Duodenal mucosa (tissue), 2 donors: ENCODE measurements at regions not wholly inside any gene's neighbourhood (a gene's known extent, or its start where the extent isn't known, plus 50 kb on each side); places are given as distances from the start of the nearest gene placed in this dataset.

Experiments
- H3K27ac ChIP-seq: one replicate; pipeline ENCODE4 v1.7.0; 2013; ENCODE audit warnings: low read depth, low read length
- H3K27me3 ChIP-seq, 2 donors: one replicate each; pipeline ENCODE4 v1.7.0; 2013; ENCODE audit warnings: low read length in 2 of 2, control low read depth in 1 of 2; ENCODE audit not compliant: insufficient read depth in 2 of 2, control insufficient read depth in 1 of 2
- H3K36me3 ChIP-seq, 2 donors: one replicate each; pipeline ENCODE4 v1.7.0; 2013; ENCODE audit warnings: low read length in 2 of 2, control low read depth in 1 of 2; ENCODE audit not compliant: insufficient read depth in 2 of 2, control insufficient read depth in 1 of 2
- H3K4me1 ChIP-seq, 2 donors: one replicate each; pipeline ENCODE4 v1.7.0; 2013; ENCODE audit warnings: low read length in 2 of 2, control low read depth in 1 of 2; ENCODE audit not compliant: insufficient read depth in 2 of 2, control insufficient read depth in 1 of 2
- H3K4me3 ChIP-seq, 2 donors: one replicate each; pipeline ENCODE4 v1.7.0; 2013; ENCODE audit warnings: low read length in 2 of 2, low read depth in 1 of 2
- H3K9ac ChIP-seq, 2 donors: one replicate each; pipeline ENCODE4 v1.7.0; 2013; ENCODE audit warnings: low read length in 2 of 2, low read depth in 1 of 2
- H3K9me3 ChIP-seq, 2 donors: one replicate each; pipeline ENCODE4 v1.7.0; 2013; ENCODE audit warnings: low read length in 2 of 2, control low read depth in 1 of 2; ENCODE audit not compliant: control insufficient read depth in 1 of 2

- no peaks in the 10 kb centered on the region for H3K27me3 ChIP-seq
- no peak overlapping the region for H3K4me3 ChIP-seq
- H3K27ac ChIP-seq: no peak overlapping the region
- no peaks in the 10 kb centered on the region for H3K9me3 ChIP-seq
- no peaks in the 10 kb centered on the region for H3K4me1 ChIP-seq
- no peak overlapping the region for H3K9ac ChIP-seq
- H3K36me3 ChIP-seq: no peaks in the 10 kb centered on the region
These were observed 142.5 kb upstream of the PJA1 start for GRCh38 chrX:69307756-69308155.

GRCh38 chrX:69307029-69307428, 141.8 kb upstream of the PJA1 start:
- H3K4me1 ChIP-seq: no peaks in the 10 kb centered on the region
- H3K9ac ChIP-seq: no peak overlapping the region
- H3K27me3 ChIP-seq: no peaks in the 10 kb centered on the region
- H3K9me3 ChIP-seq: no peaks in the 10 kb centered on the region
- H3K27ac ChIP-seq: no peak overlapping the region
- no peak overlapping the region for H3K4me3 ChIP-seq
- H3K36me3 ChIP-seq: no peaks in the 10 kb centered on the region

DNA sequence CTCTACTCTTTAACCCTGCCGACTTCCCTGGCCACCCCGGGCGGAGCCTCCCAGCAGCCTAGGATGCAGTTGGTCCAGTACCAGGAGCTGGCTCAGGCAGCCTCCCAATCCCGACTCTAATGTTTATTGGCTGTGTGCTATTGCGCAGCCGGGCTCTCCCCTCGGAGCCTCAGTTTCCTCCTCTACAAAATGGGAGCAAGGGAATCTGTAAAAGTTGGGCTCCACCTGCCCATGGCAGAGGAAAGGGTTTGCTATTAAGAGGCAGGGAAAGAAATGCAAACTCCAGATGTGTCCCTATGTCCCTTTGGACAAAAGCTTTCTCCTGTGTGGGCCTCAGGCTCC, 140.8 kb upstream of the PJA1 start:
- no peak overlapping the region for H3K27ac ChIP-seq
- H3K36me3 ChIP-seq: no peaks in the 10 kb centered on the region
- H3K4me3 ChIP-seq: no peak overlapping the region
- H3K27me3 ChIP-seq: no peaks in the 10 kb centered on the region
- no peaks in the 10 kb centered on the region for H3K4me1 ChIP-seq
- no peaks in the 10 kb centered on the region for H3K9me3 ChIP-seq
- no peak overlapping the region for H3K9ac ChIP-seq

DNA sequence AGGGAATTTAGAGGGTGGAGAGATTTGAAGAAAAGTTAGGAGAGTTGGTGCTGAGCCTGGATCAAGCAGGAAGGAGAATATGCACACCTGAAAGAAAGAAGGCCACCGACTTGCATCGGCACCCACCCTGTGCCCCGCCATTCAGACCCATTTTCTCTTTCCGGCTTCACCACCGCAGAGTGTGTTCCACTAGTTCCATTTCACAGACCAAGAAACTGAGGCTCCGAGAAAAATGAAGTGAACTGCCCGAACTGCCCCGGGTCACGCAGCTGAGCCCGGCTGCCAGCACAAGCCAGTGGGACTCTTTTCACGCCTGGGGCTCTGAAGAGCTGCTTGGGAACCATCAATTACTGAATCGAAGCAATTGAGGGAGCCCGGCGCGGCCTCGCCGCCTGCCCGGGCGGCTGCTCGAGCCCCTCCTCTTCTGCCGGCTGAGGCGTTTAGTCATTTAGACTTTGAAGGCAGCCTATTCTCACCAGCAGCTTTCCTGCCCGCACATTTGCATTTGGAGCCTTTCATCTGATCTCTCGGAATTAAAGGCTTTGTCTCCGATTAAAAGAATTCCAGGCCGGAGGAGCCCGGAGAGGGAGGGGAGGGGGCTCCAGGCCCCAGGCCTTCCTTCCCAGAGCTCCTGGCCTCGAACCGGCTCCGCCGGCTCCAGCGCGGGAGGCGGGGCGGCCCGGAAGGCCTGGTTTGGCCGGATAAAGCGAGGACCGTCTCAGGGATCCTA, 140.2 kb upstream of the PJA1 start:
- Histone ChIP-seq H3K36me3 (no peaks in the 10 kb centered on the region), H3K27me3 (no peaks in the 10 kb centered on the region), H3K4me1 (no peaks in the 10 kb centered on the region), H3K27ac (no peak overlapping the region), H3K9me3 (no peaks in the 10 kb centered on the region), H3K4me3 (no peak overlapping the region), H3K9ac (no peak overlapping the region)

DNA sequence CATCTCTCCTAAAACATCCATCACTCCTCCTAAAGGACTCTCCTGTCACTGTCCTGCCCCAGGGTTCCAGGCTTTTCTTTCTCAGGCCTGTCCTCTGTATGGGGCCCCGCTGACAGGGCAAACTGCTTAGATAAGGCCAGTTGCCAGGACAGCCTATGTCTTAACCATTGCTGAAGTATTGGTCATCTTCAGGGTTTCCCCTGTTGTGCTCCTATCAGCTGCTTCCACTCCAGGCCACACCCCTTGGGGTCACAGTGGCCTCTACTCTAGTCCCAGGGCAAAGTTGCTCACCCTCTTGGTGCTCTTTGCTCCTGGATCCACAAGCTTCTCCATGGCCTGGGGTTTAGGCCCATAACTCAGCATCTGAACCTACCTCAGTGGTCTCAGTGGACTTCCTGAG, 138.0 kb upstream of the PJA1 start:
- H3K9ac ChIP-seq: no peak overlapping the region
- no peak overlapping the region for H3K4me3 ChIP-seq
- no peaks in the 10 kb centered on the region for H3K9me3 ChIP-seq
- H3K4me1 ChIP-seq: no peaks in the 10 kb centered on the region
- no peaks in the 10 kb centered on the region for H3K36me3 ChIP-seq
- no peak overlapping the region for H3K27ac ChIP-seq
- no peaks in the 10 kb centered on the region for H3K27me3 ChIP-seq

DNA sequence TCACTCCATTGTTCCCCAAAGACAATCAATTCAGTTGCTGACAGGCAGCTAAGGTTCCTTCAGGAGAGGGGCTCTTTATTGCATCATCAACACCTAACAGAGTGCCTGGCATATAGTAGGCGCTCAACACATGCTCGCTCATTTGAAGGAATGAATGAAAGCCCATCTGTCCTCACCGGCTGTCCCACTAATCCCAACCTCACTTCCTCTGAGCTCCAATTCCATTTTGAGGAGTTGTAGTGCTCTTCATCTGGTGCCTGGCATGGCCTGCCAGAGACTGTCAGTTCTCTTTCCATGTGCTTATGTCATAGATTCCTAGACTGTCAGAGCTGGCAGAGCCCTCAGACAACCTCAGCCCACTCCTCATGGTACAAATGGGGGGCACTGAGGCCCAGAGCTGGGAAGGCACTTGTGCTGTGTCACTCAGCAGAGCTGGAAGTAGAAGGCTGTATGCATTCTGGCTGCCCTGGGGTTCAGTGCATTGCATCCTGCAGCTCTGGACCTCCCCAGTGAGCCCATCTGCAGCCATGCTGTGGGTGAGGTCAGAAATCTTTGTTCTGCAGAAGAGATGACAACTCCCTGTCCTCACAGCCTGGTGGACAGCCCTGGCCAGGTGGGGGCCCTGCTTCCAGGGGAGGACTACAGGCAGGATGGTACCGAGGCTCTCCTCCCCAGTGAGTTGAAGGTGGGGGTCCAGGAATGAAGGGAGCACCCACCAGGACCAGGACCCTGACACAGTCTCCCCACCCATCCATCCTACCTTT, 134.9 kb upstream of the PJA1 start:
- no peak overlapping the region for H3K4me3 ChIP-seq
- H3K36me3 ChIP-seq: no peaks in the 10 kb centered on the region
- no peaks in the 10 kb centered on the region for H3K4me1 ChIP-seq
- no peak overlapping the region for H3K9ac ChIP-seq
- H3K27me3 ChIP-seq: no peaks in the 10 kb centered on the region
- no peaks in the 10 kb centered on the region for H3K9me3 ChIP-seq
- no peak overlapping the region for H3K27ac ChIP-seq

GRCh38 chrX:69299285-69299684, 134.0 kb upstream of the PJA1 start:
- Histone ChIP-seq H3K27me3 (no peaks in the 10 kb centered on the region), H3K4me1 (no peaks in the 10 kb centered on the region), H3K27ac (no peak overlapping the region), H3K9ac (no peak overlapping the region), H3K9me3 (no peaks in the 10 kb centered on the region), H3K4me3 (no peak overlapping the region), H3K36me3 (no peaks in the 10 kb centered on the region)

- H3K27ac ChIP-seq: no peak overlapping the region
- no peaks in the 10 kb centered on the region for H3K9me3 ChIP-seq
- H3K27me3 ChIP-seq: no peaks in the 10 kb centered on the region
- H3K4me3 ChIP-seq: no peak overlapping the region
- H3K4me1 ChIP-seq: no peaks in the 10 kb centered on the region
- H3K9ac ChIP-seq: no peak overlapping the region
- no peaks in the 10 kb centered on the region for H3K36me3 ChIP-seq
These were observed 133.3 kb upstream of the PJA1 start for GRCh38 chrX:69298466-69299140.

- H3K9me3 ChIP-seq: no peaks in the 10 kb centered on the region
- no peak overlapping the region for H3K27ac ChIP-seq
- no peaks in the 10 kb centered on the region for H3K4me1 ChIP-seq
These were observed 132.3 kb upstream of the PJA1 start for GRCh38 chrX:69297506-69297905.

GRCh38 chrX:69293776-69294601, 128.7 kb upstream of the PJA1 start:
- Histone ChIP-seq H3K36me3 (no peaks in the 10 kb centered on the region), H3K27me3 (no peaks in the 10 kb centered on the region), H3K9me3 (no peaks in the 10 kb centered on the region), H3K4me3 (no peak overlapping the region), H3K4me1 (no peaks in the 10 kb centered on the region), H3K27ac (no peak overlapping the region), H3K9ac (no peak overlapping the region)

More at GRCh38 chrX:69297506-69297905, 132.3 kb upstream of the PJA1 start:
- Histone ChIP-seq H3K36me3 (no peaks in the 10 kb centered on the region), H3K4me3 (no peak overlapping the region), H3K9ac (no peak overlapping the region), H3K27me3 (no peaks in the 10 kb centered on the region)
